Stomach (tissue), 4 donors: ENCODE measurements at regions not wholly inside any gene's neighbourhood (a gene's known extent, or its start where the extent isn't known, plus 50 kb on each side); places are given as distances from the start of the nearest gene placed in this dataset.

Source experiments
- EP300 ChIP-seq: sonication (generic); formaldehyde crosslinking; IDR thresholded peaks from one replicate; pipeline ENCODE4 v1.6.1; 2017; ENCODE audit warnings: antibody characterized with exemption
- POLR2A ChIP-seq, 4 donors: fragments of 450-650 bp; IDR thresholded peaks; one replicate each; pipeline ENCODE4 v1.6.1; 2016; ENCODE audit warnings: antibody characterized with exemption in 4 of 4, control low read depth in 2 of 4, mild to moderate bottlenecking in 1 of 4, moderate library complexity in 1 of 4

- no peak for TF ChIP-seq POLR2A (IDR thresholded peaks at IDR 0.05)
- no peak for TF ChIP-seq EP300
These were observed 373.9 kb downstream of the GPD2 start for GRCh38 chr2:156810094-156810493.
